ENCODE measurements at regions not wholly inside any gene's neighbourhood (a gene's known extent, or its start where the extent isn't known, plus 50 kb on each side); places are given as distances from the start of the nearest gene placed in this dataset.

- TF ChIP-seq CTCF (IDR thresholded peaks at IDR 0.05; ENCODE audit: control extremely low read depth in 1 of 3, insufficient read depth in 1 of 3, low read depth in 1 of 3, low read length in 3 of 3) (no peak), RBBP5 (IDR thresholded peaks at IDR 0.05; ENCODE audit: borderline replicate concordance, low read depth, low read length) (no peak), MAX (IDR thresholded peaks at IDR 0.05) (no peak), SP1 (IDR thresholded peaks at IDR 0.05; ENCODE audit: low read depth, low read length) (no peak), TBP (IDR thresholded peaks at IDR 0.05; ENCODE audit: low read depth, low read length) (no peak), CBX5 (IDR thresholded peaks at IDR 0.05; ENCODE audit: low read depth, low read length) (no peak), PHF8 (conservative IDR thresholded peaks at IDR 0.05; ENCODE audit: low read depth, low read length) (no peak)
Observed at GRCh38 chr9:643966-644365, 197.5 kb upstream of the DMRT1 start (continued).

Measured in H1 (cell line).